ENCODE measurements at regions not wholly inside any gene's neighbourhood (a gene's known extent, or its start where the extent isn't known, plus 50 kb on each side); places are given as distances from the start of the nearest gene placed in this dataset.

DNA sequence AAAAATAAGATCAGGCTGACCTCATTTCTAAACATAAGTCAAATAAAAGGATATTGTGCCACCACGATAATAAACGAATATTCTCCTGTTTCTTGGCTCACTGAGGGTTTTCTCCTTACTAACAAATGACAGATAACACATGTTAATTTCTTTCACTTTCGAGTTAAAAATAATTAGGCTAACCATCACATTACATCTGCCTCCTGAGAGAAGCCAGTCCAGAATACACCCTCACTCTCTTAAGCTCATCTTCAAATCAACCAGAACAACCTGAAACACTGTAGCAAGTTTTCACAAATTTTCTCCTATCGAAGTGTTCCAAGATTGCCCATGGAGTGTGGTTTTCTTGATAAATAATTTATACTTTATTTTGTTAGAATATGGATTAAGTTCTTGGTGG lies 1285.6 kb upstream of the EYS start:
- Histone ChIP-seq H3K27ac (ENCODE audit: low read depth, low read length) (no peak overlapping the region), H4K5ac (ENCODE audit: insufficient read length, low read depth, low read length) (no peak overlapping the region), H2BK12ac (ENCODE audit: low read depth, low read length) (no peak overlapping the region), H3K56ac (replicated peaks; ENCODE audit: insufficient read length, low read depth, low read length) (no peak overlapping the region), H2BK120ac (replicated peaks; ENCODE audit: low read depth, low read length) (no peak overlapping the region), H3K4me2 (ENCODE audit: insufficient read depth in 1 of 2, low read depth in 2 of 2, low read length in 2 of 2) (no peak overlapping the region), H3K9me3 (ENCODE audit: insufficient read depth in 2 of 2, low read depth in 1 of 2, low read length in 1 of 2) (peaks cover 2 to 5% of the 10 kb centered on the region in 2 experiments; a peak in 1 of 4 replicates), H3K9ac (replicated peaks in 1 of 4; ENCODE audit: extremely low read depth in 1 of 4, low read depth in 3 of 4, low read length in 3 of 4) (no peak overlapping the region), H3K27me3 (replicated peaks in 1 of 4; ENCODE audit: control insufficient read depth in 3 of 4, extremely low read depth in 1 of 4, insufficient read depth in 3 of 4, low read length in 3 of 4) (no peaks in the 10 kb centered on the region), H2BK20ac (ENCODE audit: low read length) (no peak overlapping the region), H2AK5ac (ENCODE audit: low read depth, low read length) (no peak overlapping the region), H3K4me3 (ENCODE audit: extremely low read depth in 1 of 4, insufficient read depth in 2 of 4, low read depth in 3 of 4, low read length in 4 of 4) (no peak overlapping the region), H2BK5ac (ENCODE audit: low read depth, low read length) (no peak overlapping the region), H4K8ac (ENCODE audit: extremely low read depth, insufficient read depth, low read length) (no peak overlapping the region), H2AFZ (ENCODE audit: low read length) (no peak overlapping the region), H3K18ac (ENCODE audit: extremely low read depth, low read length) (no peak overlapping the region), H3K4ac (replicated peaks; ENCODE audit: insufficient read length, low read depth, low read length) (no peak overlapping the region), H4K91ac (replicated peaks; ENCODE audit: insufficient read length, low read length) (no peak overlapping the region), H3K23me2 (ENCODE audit: low read depth, low read length) (no peaks in the 10 kb centered on the region), H3K14ac (ENCODE audit: insufficient read length) (no peak overlapping the region), H3K79me2 (ENCODE audit: control insufficient read depth in 1 of 2, insufficient read depth in 2 of 2, low read length in 2 of 2) (no peaks in the 10 kb centered on the region), H3K36me3 (ENCODE audit: control insufficient read depth in 2 of 4, insufficient read depth in 4 of 4, low read length in 3 of 4) (no peaks in the 10 kb centered on the region), H3K4me1 (replicated peaks in 1 of 4; ENCODE audit: control insufficient read depth in 3 of 4, insufficient read depth in 4 of 4, low read length in 3 of 4) (no peaks in the 10 kb centered on the region), H3K23ac (ENCODE audit: insufficient read length) (no peak overlapping the region), H4K20me1 (replicated peaks in 1 of 2; ENCODE audit: control insufficient read depth in 1 of 2, insufficient read depth in 2 of 2, low read length in 2 of 2) (no peaks in the 10 kb centered on the region), H2BK15ac (ENCODE audit: low read length) (no peak overlapping the region), H3K79me1 (ENCODE audit: low read depth, low read length) (no peaks in the 10 kb centered on the region)
- WGBS, 2 experiments (ENCODE audit: extremely low coverage in 1 of 2, insufficient coverage in 1 of 2, insufficient read length in 1 of 2, insufficient replicate concordance in 2 of 2, low coverage in 1 of 2, low lambda C conversion rate in 2 of 2, missing lambda C conversion rate in 1 of 2), result 93% methylated on average over 4 of the region's 4 CpGs; no CpG with 5 or more reads in 1 of the 2 experiments
- POLR2A ChIA-PET (ENCODE audit: partially characterized antibody), result no interaction called here
- DNase-seq (ENCODE audit: low read depth in 1 of 2, low spot score in 2 of 2), result no peak
- no peak for FAIRE-seq
- CTCF ChIA-PET (ENCODE audit: partially characterized antibody), result interaction anchor here (1.0 to 1.3 kb wide), 2 partner anchors 18 to 42 kb away, joined by 3 to 4 read pairs; no protein-coding TSS in a partner anchor
- no peak for TF ChIP-seq SIN3A (conservative IDR thresholded peaks at IDR 0.05 in 1 of 2, IDR thresholded peaks at IDR 0.05 in 1 of 2; ENCODE audit: low read depth in 1 of 2, low read length in 2 of 2)
- TF ChIP-seq, protein P1, sequence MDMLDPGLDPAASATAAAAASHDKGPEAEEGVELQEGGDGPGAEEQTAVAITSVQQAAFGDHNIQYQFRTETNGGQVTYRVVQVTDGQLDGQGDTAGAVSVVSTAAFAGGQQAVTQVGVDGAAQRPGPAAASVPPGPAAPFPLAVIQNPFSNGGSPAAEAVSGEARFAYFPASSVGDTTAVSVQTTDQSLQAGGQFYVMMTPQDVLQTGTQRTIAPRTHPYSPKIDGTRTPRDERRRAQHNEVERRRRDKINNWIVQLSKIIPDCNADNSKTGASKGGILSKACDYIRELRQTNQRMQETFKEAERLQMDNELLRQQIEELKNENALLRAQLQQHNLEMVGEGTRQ (IDR thresholded peaks at IDR 0.05; ENCODE audit: low read length), result no peak
- TF ChIP-seq SP2 (IDR thresholded peaks at IDR 0.05; ENCODE audit: low read length), result no peak
- no peak for TF ChIP-seq ASH2L (IDR thresholded peaks at IDR 0.05; ENCODE audit: low read length)
- no peak for TF ChIP-seq CEBPB (IDR thresholded peaks at IDR 0.05; ENCODE audit: low read depth, low read length)
- TF ChIP-seq CTCF (IDR thresholded peaks at IDR 0.05; ENCODE audit: control extremely low read depth in 1 of 3, insufficient read depth in 1 of 3, low read depth in 1 of 3, low read length in 3 of 3), result no peak
- TF ChIP-seq RNF2 (IDR thresholded peaks at IDR 0.05; ENCODE audit: borderline replicate concordance, low read depth, low read length, missing control alignments, poor library complexity, severe bottlenecking), result no peak
- TF ChIP-seq YY1 (IDR thresholded peaks at IDR 0.05; ENCODE audit: low read depth, low read length), result no peak
- no peak for TF ChIP-seq POLR2AphosphoS5 (IDR thresholded peaks at IDR 0.05; ENCODE audit: low read depth, low read length)
- TF ChIP-seq KDM5A (IDR thresholded peaks at IDR 0.05; ENCODE audit: low read length), result no peak

Measured in H1 (cell line).